SHP77 treated with DMSO at 0.1 percent for 48 hours (cell line): ENCODE measurements at regions not wholly inside any gene's neighbourhood (a gene's known extent, or its start where the extent isn't known, plus 50 kb on each side); places are given as distances from the start of the nearest gene placed in this dataset.

Source experiments
- DNase-seq: peaks from one replicate; lab custom pipeline; 2025; lab: John Stamatoyannopoulos, UW

GRCh38 chr22:22037740-22038139 is 55.2 kb upstream of the TOP3B start:
- DNase-seq, result no peak

DNA sequence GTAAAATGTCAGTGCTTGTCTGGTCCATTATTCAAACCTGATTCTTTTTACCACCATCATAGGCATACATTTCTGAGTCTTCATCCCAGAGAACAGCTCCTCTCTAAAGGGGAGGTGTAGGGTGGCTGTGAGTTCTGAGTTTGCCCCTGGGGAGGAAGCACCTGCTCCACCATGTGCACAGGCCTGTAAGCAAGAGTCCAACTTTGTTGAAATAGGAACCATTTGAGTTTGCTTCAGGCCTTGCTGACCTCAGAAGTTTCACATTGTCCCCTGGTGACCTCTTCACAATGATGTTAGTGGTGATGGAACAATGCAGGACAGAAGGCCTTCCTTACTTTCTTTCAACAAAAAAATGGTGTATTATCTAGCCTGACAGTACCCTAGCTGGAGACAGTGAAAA is 54.6 kb upstream of the TOP3B start:
- DNase-seq, result no peak

GRCh38 chr22:22036588-22036987 is 54.0 kb upstream of the TOP3B start:
- no peak for DNase-seq

DNA sequence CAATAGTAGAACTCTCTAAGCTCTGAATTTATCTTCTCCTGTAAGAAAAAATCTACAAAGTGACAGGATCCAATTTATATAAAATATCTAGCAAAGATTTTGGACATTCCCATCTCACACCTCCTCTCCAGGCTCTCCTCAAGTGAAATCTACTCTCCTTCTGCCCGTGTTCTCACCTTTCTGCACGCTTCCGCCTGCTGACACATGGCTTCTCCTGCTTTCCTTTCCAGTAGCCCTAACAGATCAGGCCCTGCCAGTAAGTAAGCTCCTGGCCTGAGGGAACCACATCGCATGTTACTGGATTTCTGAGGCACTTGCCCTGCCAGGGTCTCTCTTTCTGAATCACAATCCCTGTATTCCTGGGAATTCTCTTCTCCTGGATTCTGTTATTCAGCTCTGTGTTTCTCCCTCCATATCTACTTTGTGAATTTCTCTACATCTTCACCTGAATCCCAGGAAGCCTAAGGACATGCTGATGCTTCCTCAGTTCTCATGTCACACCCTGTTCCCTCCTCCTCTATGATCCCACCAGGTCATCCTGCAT is 53.3 kb upstream of the TOP3B start:
- no peak for DNase-seq

- no peak for DNase-seq
Measured at GRCh38 chr22:22035203-22035602, 52.6 kb upstream of the TOP3B start.

GRCh38 chr22:22034469-22035132 is 52.0 kb upstream of the TOP3B start:
- no peak for DNase-seq

GRCh38 chr22:22033803-22034468 is 51.3 kb upstream of the TOP3B start:
- DNase-seq, result no peak

DNA sequence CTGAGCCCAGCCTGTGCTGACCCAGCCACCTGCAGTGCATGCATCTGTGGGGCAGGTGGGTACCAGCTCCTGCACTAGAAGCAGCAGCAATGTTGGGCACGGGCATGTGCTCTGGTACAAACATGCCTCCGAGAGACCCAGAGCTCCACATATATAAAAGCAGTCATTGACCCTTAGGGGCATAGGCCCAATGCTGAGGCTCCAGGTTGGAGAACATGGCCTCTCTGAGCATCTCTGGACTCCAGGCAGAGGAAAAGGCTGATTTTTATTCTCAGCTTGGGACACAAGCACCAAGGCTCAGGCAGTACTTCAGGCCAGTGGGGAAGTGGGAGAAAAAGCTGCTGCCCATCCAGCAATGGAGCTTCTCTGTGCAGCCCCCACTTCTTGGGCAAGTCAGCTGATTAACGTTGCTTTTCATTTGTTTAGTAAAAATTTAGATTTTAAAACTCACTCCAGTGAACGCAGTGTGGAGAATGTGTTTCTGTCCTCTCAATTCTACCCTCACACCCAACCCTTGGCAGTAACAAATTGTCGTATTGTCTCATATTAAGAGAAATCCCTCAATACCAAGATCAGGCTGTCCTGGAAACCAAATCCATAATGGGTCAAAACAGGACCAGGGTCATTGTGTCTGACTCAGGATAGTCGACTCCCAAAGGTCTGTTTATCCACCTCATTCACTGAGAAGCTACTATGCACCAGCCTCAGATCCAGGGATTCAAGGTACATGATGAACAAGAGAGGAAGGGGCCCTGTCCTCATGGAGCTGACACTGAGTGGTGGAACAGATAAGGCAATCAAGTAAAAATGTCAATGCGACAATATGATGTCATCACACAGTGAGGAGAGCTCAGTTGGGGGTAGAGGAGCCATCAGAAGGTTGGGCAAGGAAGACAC is 50.6 kb upstream of the TOP3B start:
- DNase-seq, result no peak

- no peak for DNase-seq
Measured at GRCh38 chr22:22032099-22032905, 49.7 kb upstream of the TOP3B start.
